Hypothalamus (tissue), 51 donors: ENCODE measurements at regions not wholly inside any gene's neighbourhood (a gene's known extent, or its start where the extent isn't known, plus 50 kb on each side); places are given as distances from the start of the nearest gene placed in this dataset.
"Not testable (repeated sequence)": the region's sequence is repeated elsewhere in the genome, so short reads cannot be mapped to it uniquely, and the experiment has no call there.

Experiments used
- DNase-seq, 51 donors: peaks; one replicate each; lab custom pipeline; 2025; lab: John Stamatoyannopoulos, UW

DNA sequence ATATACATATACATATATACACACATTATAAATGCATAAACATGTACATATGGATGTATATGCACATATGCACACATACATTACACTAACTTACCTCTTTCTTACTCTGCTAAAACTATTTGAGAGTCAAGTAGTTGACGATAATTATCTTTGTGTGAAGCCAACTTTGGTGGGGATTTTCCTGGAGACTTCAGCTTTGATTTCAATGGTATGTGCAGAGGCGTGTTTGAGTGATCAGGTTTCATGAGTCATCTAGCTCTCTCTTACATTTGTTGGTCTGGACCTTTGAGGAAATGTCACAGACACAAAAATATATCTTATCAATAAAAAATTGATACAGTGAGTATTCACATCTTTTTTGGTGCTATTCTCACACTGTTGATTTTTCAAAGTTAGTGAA lies 769.1 kb upstream of the LUZP2 start:
- no peak for DNase-seq

GRCh38 chr11:23729088-23729487 lies 767.8 kb upstream of the LUZP2 start:
- no peak for DNase-seq

DNA sequence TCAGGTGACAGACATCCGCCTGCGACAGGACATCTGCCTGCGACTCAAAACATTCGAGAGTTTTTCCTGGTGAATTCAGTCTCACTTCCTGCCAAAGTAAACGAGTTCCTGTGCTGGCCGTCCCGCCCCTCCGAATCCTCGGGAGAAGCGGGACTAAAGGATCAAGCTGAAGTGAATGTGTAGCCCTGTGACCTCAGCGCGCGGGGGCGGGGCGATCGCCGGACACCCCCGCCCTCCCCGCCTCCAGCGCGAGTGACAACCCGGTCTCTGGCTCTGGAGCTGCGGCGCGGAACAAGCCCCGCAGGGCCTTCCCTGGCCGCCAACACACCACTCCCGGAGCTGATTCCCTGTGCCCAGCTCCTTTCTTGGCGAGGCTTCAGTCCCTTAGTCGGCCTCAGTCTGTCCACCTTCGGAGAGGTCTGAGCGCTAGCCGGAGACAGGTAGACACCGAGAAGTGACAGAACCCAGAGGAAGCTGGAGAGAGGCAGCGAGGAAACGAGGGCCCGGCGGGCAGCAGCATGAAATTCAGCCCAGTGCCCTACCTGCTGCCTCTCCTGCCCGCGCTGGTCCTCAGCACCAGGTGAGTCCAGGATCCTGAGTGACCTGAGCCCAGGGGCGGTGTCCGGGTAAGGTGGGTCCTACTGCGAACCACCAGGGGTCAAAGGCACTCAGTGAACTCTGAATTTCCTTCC lies 766.4 kb upstream of the LUZP2 start:
- no peak for DNase-seq

GRCh38 chr11:23732026-23732425 lies 764.8 kb upstream of the LUZP2 start:
- no peak for DNase-seq

GRCh38 chr11:23746896-23747295 lies 750.0 kb upstream of the LUZP2 start:
- no peak for DNase-seq

DNA sequence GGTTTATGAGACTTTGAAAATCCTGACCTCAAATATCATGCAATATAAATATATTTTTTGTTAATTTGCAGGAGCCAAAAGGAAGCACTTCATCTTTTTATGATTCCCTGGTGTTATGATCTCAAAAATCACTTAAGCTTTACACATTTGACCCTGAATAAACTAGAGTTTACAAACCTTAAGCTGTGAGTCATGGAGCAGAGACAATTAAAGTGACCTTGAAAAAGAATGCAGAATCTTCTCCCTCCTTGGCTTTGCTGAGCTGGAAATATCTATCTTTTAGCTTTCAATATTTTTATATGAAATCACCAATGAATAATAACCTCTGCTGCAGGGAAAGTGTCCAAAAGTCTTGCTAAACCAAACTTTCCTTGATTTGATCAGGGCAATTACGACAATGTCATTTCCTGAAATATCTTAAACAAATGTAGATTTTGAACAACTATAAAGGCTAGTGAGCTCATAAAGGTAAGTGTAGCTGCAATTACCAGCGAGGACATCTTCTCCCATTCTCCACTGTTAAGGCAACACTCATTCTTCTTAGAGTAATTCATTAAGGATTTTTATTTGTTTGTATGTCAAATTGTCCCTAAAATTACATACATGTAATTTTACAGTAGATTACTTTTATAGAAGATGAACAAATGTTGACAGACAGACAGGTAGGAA lies 747.0 kb upstream of the LUZP2 start:
- no peak for DNase-seq

- DNase-seq, result no peak
Observed at GRCh38 chr11:23751280-23751679, 745.6 kb upstream of the LUZP2 start.

DNA sequence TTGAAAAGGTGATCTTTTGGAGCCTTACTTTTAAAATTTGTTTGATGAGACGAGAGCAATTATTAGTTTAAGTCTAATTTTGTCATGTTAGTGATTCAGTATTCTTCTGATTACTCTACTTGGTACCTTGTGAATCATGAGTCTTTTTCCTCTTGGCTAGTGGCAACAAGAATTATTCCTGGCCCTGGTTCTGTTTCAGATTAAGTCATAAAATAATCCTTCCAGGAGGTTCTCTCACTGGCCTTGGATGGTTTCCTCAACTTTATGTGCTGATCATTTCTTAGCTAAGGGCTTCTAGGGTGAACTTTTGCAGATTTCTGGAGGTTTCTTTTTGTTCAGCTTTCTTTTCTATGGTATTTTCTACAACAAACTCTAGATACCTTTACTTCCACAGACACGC lies 741.8 kb upstream of the LUZP2 start:
- DNase-seq, result no peak

GRCh38 chr11:23755769-23756168 lies 741.1 kb upstream of the LUZP2 start:
- DNase-seq, result no peak

- no peak for DNase-seq
Observed at GRCh38 chr11:23759489-23759888, 737.4 kb upstream of the LUZP2 start.

DNA sequence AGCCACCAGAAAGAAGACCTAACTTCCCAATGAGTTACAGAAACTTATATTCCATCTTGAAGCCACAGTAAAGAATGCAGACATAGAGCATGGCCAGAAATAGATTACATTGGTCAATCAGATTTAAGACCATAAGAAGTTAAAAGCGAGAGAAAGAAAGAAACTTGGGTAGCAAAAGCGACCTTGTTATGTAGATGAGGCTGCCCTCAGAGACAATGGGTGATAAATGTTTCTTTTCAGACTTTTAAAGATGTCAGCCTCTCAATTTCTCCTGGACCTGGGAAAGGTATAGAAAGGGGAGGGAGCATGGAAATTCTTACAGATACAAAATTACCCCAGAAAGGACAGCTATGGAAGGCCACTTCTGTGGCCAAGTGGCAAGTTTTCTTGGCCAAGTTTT lies 732.6 kb upstream of the LUZP2 start:
- no peak for DNase-seq

- DNase-seq, result no peak
Observed at GRCh38 chr11:23765682-23766252, 731.1 kb upstream of the LUZP2 start.

DNA sequence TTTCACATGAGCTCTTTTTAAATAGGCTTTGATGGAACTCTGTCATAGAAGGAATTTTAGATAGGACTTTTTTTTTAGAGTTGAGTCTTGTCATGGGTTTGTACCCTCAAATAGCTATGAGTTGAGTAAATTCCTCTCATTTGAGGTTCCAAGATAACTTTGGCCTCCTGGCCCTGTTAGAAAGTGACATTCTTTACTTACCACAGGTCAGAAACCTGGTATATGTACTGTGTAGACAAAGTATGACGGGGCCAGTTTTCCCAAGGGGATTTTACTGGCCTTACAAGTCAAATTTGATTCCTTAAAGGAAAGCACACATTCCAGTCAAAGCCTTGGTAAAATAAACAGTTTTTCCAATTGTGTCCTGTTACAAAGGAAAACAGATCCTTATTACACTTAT lies 729.3 kb upstream of the LUZP2 start:
- no peak for DNase-seq

DNA sequence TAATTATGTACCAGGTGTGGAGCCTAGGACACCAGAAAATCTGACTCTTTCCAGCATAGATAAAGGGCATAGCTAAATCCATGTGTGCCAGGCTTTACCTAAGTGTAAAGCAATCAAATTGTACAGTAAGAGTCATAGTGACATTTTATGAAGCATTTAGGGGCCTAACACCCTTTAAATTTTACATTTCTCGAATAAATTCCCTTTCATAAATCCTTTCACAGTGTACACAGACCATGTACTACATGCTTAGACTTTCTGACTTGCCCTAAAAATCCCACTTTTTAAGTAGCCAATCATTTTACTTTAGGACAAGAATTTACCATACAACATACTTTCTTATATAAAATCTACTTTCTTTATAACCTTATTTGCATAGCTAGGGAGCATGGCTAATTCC lies 727.6 kb upstream of the LUZP2 start:
- no peak for DNase-seq

DNA sequence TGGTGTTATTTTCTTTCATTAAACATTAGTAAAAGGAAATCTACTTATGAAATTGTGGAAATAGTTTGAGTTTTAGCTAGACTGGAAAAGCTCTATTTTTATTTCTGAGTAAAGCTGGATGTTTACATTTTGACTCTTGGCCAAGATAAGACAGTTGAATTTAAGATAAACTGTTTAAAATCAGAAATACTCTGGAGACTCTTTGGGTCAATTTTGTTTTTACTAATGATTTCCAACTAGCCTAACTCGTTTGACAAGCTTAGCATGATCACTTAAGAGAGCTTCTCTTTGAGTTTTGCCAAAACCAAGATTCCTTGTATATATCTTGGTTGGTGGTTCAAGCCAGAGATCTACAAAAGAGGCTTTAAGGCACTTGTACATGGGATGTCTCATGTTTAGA lies 724.8 kb upstream of the LUZP2 start:
- DNase-seq, result no peak

- DNase-seq, result no peak
Observed at GRCh38 chr11:23778971-23779370, 717.9 kb upstream of the LUZP2 start.

DNA sequence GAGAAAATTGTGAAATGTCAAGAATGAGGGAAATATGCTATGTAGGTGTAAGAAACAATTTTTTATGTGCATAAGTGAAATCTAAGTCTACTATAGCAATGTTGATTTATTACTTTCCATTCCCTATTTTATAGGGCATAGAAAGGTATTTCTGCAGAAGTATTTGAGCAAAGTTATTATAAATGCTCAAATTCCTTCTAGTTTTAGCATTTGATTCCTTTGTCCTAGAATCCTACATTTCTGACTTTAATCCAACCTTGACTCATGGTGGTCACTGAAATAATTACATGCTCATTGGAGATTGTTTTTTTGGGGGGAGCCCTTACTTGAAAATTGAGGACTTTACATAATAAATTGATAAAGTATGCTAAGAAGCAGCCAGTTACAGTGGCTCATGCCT lies 716.6 kb upstream of the LUZP2 start:
- no peak for DNase-seq

DNA sequence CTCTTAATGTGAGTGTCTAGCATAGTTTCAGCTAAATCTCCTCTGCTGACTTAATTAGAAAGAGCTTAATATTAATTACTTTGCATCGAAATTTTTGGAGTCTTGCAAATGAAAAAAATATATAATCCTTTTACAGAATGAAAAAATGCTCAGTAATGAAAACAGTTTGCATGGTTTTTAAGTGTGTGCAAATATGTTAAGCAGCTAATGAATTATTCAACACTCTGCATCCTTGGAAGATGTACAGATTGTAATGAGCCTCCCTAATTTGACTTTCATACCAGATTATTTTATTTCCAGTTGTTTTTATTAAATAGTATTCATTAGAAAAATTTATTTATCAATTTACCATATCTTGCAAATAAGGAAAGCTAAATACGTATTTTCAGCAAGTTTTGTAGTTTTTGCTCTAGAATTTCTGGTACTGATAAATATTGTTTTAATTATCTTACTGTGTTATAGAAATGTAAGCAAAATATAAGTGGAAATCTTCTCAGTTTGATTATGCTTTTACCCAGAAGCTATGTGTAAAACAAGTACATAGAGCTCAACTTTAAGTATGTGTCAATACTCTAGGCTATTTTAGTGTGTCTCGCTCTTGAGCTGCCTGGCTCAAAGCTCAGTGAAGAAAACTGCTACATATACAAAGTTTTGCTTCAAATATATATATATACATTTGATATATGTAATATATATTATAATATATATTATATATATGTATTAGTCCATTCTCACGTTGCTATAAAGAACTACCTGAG lies 714.9 kb upstream of the LUZP2 start:
- no peak for DNase-seq

DNA sequence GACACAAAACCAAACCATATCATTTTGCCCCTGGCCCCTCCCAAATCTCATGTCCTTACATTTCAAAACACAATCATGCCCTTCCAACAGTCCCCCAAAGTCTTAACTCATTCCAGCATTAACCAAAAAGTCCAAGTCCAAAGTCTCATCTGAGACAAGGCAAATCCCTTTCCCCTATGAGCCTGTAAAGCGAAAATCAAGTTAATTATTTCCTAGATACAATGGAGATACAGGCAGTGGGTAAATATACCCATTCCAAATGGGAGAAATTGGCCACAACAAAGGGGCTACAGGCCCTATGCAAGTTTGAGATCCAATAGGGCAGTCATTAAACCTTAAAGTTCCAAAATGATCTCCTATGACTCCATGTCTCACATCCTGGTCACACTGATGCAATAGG lies 709.9 kb upstream of the LUZP2 start:
- DNase-seq, result not testable (repeated sequence)

GRCh38 chr11:23789200-23789853 lies 707.5 kb upstream of the LUZP2 start:
- DNase-seq, result no peak

GRCh38 chr11:23789938-23790371 lies 706.9 kb upstream of the LUZP2 start:
- no peak for DNase-seq
